Stimulated activated CD8-positive, alpha-beta memory T cell treated with anti-CD3 and anti-CD28 coated beads, Interleukin-7, amount 100 ng/mL, for 4 hours (primary cell): ENCODE measurements at regions not wholly inside any gene's neighbourhood (a gene's known extent, or its start where the extent isn't known, plus 50 kb on each side); places are given as distances from the start of the nearest gene placed in this dataset.

ENCODE experiments used
- DNase-seq, 2 donors: peaks; one replicate each; pipeline ENCODE4 v3.0.0-alpha.2; 2020; ENCODE audit warnings: low read depth in 2 of 2

GRCh38 chr10:130430852-130431704 lies 294.9 kb downstream of the GLRX3 start:
- DNase-seq, result no peak

- no peak for DNase-seq
These were observed 296.1 kb downstream of the GLRX3 start for GRCh38 chr10:130432271-130432670.

GRCh38 chr10:130432850-130433249 lies 296.7 kb downstream of the GLRX3 start:
- DNase-seq, result no peak

- no peak for DNase-seq
These were observed 298.5 kb downstream of the GLRX3 start for GRCh38 chr10:130434446-130435385.

GRCh38 chr10:130435961-130436360 lies 299.8 kb downstream of the GLRX3 start:
- DNase-seq, result no peak

- no peak for DNase-seq
These were observed 302.7 kb downstream of the GLRX3 start for GRCh38 chr10:130438861-130439260.

- DNase-seq, result no peak
These were observed 303.6 kb downstream of the GLRX3 start for GRCh38 chr10:130439766-130440165.

- DNase-seq, result no peak
These were observed 304.3 kb downstream of the GLRX3 start for GRCh38 chr10:130440494-130440893.

- DNase-seq, result no peak
These were observed 304.8 kb downstream of the GLRX3 start for GRCh38 chr10:130440971-130441370.

- no peak for DNase-seq
These were observed 306.9 kb downstream of the GLRX3 start for GRCh38 chr10:130443066-130443465.

- DNase-seq, result no peak
These were observed 317.0 kb downstream of the GLRX3 start for GRCh38 chr10:130453036-130453720.

- DNase-seq, result no peak
These were observed 317.7 kb downstream of the GLRX3 start for GRCh38 chr10:130453721-130454542.

GRCh38 chr10:130454543-130455000 lies 318.4 kb downstream of the GLRX3 start:
- DNase-seq, result no peak

- DNase-seq, result no peak
These were observed 319.0 kb downstream of the GLRX3 start for GRCh38 chr10:130455111-130455695.

GRCh38 chr10:130455791-130456190 lies 319.6 kb downstream of the GLRX3 start:
- DNase-seq, result no peak

GRCh38 chr10:130456616-130457015 lies 320.4 kb downstream of the GLRX3 start:
- no peak for DNase-seq

- no peak for DNase-seq
These were observed 322.3 kb downstream of the GLRX3 start for GRCh38 chr10:130458509-130458908.

GRCh38 chr10:130459011-130459410 lies 322.8 kb downstream of the GLRX3 start:
- no peak for DNase-seq

- DNase-seq, result no peak
These were observed 323.8 kb downstream of the GLRX3 start for GRCh38 chr10:130459851-130460490.

- no peak for DNase-seq
These were observed 325.4 kb downstream of the GLRX3 start for GRCh38 chr10:130461631-130462030.
